ENCODE measurements at regions not wholly inside any gene's neighbourhood (a gene's known extent, or its start where the extent isn't known, plus 50 kb on each side); places are given as distances from the start of the nearest gene placed in this dataset.

- TF ChIP-seq, protein P1, sequence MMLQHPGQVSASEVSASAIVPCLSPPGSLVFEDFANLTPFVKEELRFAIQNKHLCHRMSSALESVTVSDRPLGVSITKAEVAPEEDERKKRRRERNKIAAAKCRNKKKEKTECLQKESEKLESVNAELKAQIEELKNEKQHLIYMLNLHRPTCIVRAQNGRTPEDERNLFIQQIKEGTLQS (IDR thresholded peaks at IDR 0.05; ENCODE audit: insufficient read depth, low read depth, low read length) = no peak
- TF ChIP-seq GTF2F1 (IDR thresholded peaks at IDR 0.05; ENCODE audit: borderline replicate concordance, low read depth, low read length) (no peak), BCL11A (IDR thresholded peaks at IDR 0.05; ENCODE audit: low read depth in 2 of 2, low read length in 2 of 2) (no peak), KDM1A (IDR thresholded peaks at IDR 0.05; ENCODE audit: borderline replicate concordance, low read length) (no peak), KDM4A (IDR thresholded peaks at IDR 0.05; ENCODE audit: low read depth, low read length, severe bottlenecking) (no peak)
Measured at GRCh38 chr5:74409166-74409706, 231.3 kb downstream of the ENC1 start (continued).
